Astrocyte of the spinal cord (primary cell): ENCODE measurements at regions not wholly inside any gene's neighbourhood (a gene's known extent, or its start where the extent isn't known, plus 50 kb on each side); places are given as distances from the start of the nearest gene placed in this dataset.

Experiments
- DNase-seq: peaks from one replicate; pipeline ENCODE4 v3.0.0; 2011; ENCODE audit warnings: low read depth, low spot score
- H3K4me3 ChIP-seq: 2 replicates; pipeline ENCODE4 v1.5.1; 2011; ENCODE audit warnings: low read depth, mild to moderate bottlenecking, low read length, moderate library complexity
- in situ Hi-C: cut with HindIII; loops from 2 replicates; pipeline ENCODE4 v1.10.0; 2017; ENCODE audit warnings: low sequenced_read_pairs
- TF ChIP-seq, protein P1 (sequence below): IDR thresholded peaks from 2 replicates; pipeline ENCODE4 v1.5.1; 2012; ENCODE audit warnings: low read depth, mild to moderate bottlenecking, low read length, inconsistent platforms

DNA sequence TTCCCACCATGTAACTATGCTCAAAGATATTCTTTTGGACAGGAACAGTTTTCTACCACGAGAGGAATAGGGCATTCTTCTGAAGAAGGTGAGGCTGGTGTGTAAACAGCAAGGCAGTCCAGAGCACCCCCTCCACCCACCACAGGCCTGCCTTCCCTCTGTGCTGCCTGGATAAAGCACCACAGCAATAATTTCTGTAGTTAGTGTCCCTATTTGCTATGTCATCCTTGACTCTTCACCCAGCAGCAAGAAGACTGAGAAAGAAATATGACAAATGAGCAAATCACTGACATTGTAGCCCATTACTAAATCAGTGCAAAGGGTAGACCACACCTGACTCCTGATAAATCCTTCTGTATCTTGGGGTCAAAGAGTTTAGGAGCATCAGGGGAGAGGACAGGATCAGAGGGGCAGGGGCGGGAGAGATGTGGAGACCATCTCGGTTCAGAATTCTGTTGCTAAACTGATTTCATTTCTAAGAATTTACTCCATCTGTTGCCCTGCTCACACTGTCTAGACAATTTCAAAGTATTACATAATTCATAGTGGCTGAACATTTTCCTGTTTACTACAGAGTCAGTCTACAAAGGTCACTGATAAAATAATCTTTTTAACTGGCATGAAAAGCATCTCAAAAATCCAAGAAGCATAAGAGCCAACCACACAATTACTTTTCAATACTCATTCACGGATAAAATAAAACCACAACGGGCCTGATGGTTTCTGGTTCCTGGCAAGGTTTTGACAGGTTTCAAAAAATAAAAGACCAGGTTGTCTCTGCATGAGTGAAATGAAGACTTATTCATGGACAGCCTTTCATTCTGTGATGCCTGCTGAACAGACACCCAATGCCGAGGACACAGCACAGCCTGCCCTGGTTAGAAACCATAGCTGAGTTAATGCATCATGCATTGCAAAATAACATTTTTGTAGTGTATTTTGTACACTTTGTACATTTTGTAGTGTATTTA is 88.4 kb upstream of the IRS2 start:
- H3K4me3 ChIP-seq, result no peak overlapping the region
- in situ Hi-C loops, result no loop called here
- TF ChIP-seq, protein P1, sequence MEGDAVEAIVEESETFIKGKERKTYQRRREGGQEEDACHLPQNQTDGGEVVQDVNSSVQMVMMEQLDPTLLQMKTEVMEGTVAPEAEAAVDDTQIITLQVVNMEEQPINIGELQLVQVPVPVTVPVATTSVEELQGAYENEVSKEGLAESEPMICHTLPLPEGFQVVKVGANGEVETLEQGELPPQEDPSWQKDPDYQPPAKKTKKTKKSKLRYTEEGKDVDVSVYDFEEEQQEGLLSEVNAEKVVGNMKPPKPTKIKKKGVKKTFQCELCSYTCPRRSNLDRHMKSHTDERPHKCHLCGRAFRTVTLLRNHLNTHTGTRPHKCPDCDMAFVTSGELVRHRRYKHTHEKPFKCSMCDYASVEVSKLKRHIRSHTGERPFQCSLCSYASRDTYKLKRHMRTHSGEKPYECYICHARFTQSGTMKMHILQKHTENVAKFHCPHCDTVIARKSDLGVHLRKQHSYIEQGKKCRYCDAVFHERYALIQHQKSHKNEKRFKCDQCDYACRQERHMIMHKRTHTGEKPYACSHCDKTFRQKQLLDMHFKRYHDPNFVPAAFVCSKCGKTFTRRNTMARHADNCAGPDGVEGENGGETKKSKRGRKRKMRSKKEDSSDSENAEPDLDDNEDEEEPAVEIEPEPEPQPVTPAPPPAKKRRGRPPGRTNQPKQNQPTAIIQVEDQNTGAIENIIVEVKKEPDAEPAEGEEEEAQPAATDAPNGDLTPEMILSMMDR, result no peak
- peak; percentile 42 for DNase-seq

DNA sequence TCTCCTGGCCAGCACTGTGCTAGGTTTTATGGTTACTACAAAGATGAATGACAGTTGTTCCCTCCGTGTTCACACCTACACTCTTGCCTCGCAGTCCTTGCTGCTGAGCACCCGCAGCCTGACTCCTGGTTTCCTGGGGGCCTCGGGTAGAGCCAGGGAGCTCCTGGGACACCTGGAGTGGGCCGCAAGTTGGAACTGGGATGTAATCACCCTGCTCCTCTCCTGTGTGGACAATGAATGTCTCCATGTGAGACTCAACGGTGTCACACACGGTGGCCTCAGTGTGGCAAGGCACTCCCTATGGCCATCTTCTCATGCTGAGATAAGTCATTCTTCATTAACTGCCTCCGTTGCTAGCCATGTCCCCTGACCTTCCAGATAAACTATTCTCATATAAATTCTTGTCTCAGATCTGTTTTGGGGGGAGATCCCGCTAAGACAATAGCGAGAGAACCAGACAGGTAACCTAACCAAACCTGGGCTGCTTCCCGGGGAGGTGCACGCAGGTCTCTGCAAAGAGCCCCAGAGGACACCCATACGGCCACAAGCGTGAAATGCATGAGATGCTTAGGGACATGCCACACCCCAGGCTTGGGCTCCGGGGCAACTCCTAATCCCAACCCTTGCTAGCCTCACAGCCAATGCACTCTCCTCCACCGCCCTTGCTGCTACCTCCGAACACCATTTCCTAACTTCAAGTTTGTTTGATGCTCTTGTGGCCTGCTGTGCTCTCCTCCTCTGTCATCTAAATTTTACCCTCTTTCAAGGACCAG is 87.2 kb upstream of the IRS2 start:
- H3K4me3 ChIP-seq, result no peak overlapping the region
- DNase-seq, result no peak
- in situ Hi-C loops, result no loop called here
- TF ChIP-seq, protein P1, result no peak

DNA sequence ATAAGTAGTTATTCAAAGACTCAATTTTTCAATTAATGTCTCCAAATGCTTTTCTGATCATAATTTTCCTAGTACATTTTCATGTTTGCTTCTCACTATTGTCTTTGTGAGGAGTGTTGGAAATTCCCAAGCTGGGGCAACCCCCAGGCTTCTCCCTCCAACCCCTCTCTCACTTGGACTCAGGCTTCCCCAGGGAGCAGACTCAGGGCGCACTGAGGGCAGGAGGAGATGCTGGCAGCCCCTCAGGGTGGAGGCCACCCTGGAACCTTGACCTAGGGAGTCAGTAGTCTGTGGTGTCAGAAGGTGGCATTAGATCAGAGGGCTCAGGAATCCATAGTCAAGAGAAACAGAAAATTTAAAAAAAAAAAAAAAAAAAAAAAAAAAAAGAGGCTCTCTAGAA is 86.5 kb upstream of the IRS2 start:
- H3K4me3 ChIP-seq, result no peak overlapping the region
- in situ Hi-C loops, result no loop called here
- no peak for DNase-seq
- TF ChIP-seq, protein P1, result no peak

DNA sequence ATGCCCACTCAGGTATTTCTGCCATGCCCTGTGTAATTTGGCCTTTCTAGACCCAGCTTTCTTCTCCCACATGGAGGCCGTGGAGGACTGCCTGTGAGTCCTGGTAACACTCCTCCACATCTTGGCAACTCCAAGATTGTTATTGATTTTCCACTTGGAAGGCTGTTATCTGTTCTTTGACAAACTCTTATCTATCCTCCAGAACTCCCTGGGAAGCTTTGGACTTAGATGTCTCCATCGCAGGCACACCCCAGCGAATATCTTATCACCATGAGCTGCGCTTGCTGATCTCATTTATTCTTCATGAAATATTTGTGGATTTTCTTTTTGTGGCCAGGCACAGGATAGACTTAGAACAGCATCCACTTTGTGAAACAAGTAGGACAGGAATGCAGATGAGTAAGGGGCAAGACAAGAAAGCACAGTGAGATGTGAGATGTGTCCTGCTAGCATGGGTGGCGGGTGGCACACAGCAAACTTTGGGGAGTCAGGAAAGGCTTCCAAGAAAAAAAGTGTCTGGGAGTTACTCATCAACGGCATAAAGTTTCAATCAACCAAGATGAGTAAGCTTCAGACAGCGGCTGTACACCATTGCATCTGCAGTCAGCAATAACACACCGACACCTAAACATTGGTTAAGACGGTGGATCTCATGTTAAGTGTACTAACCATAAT is 84.5 kb upstream of the IRS2 start:
- in situ Hi-C loops, result no loop called here
- H3K4me3 ChIP-seq, result no peak overlapping the region
- TF ChIP-seq, protein P1, result no peak
- peak; percentile 24 for DNase-seq

DNA sequence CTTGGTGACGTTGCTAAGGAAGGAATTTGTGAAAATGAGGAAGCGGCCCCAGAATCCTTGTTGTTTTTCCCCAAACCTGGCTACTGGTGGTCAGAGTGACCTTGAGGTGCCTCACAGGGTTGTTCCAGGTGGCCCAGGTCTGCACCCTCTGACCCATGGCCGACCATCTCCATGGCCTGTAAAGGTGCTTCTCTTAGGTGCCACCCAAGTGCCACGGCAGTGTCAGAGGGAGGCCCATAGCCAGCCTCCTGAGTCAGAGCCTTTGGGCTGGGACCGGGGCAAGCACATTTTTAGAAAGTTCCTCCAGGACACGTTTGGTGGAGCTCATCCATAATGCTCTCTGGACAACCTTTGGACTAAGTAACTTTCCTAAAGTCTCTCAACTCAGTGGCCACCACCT is 83.9 kb upstream of the IRS2 start:
- TF ChIP-seq, protein P1, result no peak
- peak overlapping the region; percentile 21 for H3K4me3 ChIP-seq
- no peak for DNase-seq
- in situ Hi-C loops, result no loop called here

DNA sequence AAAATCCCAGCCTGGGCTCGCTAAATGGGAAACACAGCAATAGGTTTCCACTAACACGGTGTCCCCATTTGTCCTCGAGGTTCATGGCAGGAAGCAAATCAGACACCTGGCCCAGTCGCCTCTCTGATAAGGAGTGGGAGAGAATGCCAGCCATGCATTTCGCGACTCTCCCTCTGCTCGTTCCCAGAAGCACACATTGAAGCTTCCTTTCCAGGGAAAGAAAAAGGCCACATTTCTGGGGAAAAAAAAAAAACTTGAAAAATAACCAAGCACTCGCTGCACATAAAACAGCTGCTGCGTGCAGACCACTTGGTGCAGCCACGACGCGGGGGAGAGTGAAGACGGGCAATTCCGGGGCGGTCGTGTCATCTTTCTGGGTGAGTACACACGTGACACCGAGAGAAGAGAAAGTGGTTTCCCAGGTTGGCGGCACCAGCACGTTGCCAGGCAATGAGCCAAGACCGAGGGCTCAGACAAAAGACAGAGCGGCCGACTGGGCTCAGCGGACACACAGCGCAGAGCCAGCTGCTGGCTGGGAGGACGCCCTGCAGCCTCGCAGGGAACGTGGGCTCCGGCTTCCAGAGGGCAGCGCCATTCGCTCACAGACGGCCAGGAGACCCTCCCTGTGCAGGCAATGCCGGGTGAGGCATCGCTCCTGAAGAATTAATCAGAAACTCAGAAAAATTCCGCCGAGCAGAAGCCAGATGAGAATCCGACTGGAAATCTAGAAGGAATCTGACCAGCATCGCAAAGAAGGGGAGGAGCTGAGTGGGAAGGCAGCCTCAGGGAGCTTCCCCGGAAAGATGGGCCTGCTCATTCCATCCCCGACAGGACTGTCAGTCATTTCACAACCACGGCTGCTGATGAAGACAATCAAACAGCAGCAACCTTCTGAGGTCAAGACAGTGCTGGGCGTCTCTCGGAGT is 83.2 kb upstream of the IRS2 start:
- peak overlapping the region; percentile 21 for H3K4me3 ChIP-seq
- in situ Hi-C loops, result no loop called here
- peak; percentile 50 for DNase-seq
- TF ChIP-seq, protein P1, result peak; percentile 34
